GM18858 (cell line): ENCODE measurements at regions not wholly inside any gene's neighbourhood (a gene's known extent, or its start where the extent isn't known, plus 50 kb on each side); places are given as distances from the start of the nearest gene placed in this dataset.
"Not testable (repeated sequence)": the region's sequence is repeated elsewhere in the genome, so short reads cannot be mapped to it uniquely, and the experiment has no call there.

Experiments
- ATAC-seq: cut with Tn5 transposase; IDR thresholded peaks from one replicate; pipeline ENCODE4 v1.9.1; 2021; ENCODE audit not compliant: unreplicated experiment

- no peak for ATAC-seq
Measured at GRCh38 chr14:40413136-40413535, 980.9 kb upstream of the FBXO33 start.

- ATAC-seq, result no peak
Measured at GRCh38 chr14:40410708-40411107, 978.5 kb upstream of the FBXO33 start.

GRCh38 chr14:40402957-40403356, 970.7 kb upstream of the FBXO33 start:
- no peak for ATAC-seq

- ATAC-seq, result no peak
Measured at GRCh38 chr14:40398981-40399380, 966.7 kb upstream of the FBXO33 start.

- ATAC-seq, result no peak
Measured at GRCh38 chr14:40394634-40395340, 962.6 kb upstream of the FBXO33 start.

GRCh38 chr14:40393143-40393542, 960.9 kb upstream of the FBXO33 start:
- no peak for ATAC-seq

GRCh38 chr14:40386433-40386832, 954.2 kb upstream of the FBXO33 start:
- no peak for ATAC-seq

- no peak for ATAC-seq
Measured at GRCh38 chr14:40374221-40374620, 942.0 kb upstream of the FBXO33 start.

GRCh38 chr14:40371011-40371410, 938.8 kb upstream of the FBXO33 start:
- ATAC-seq, result no peak

GRCh38 chr14:40368314-40368713, 936.1 kb upstream of the FBXO33 start:
- ATAC-seq, result no peak

GRCh38 chr14:40367717-40368116, 935.5 kb upstream of the FBXO33 start:
- no peak for ATAC-seq

GRCh38 chr14:40365305-40365704, 933.1 kb upstream of the FBXO33 start:
- no peak for ATAC-seq

GRCh38 chr14:40362856-40363255, 930.6 kb upstream of the FBXO33 start:
- ATAC-seq, result no peak

GRCh38 chr14:40354754-40355153, 922.5 kb upstream of the FBXO33 start:
- no peak for ATAC-seq

- not testable (repeated sequence) for ATAC-seq
Measured at GRCh38 chr14:40348104-40348503, 915.9 kb upstream of the FBXO33 start.

- no peak for ATAC-seq
Measured at GRCh38 chr14:40347675-40348074, 915.4 kb upstream of the FBXO33 start.

- no peak for ATAC-seq
Measured at GRCh38 chr14:40346275-40346674, 914.0 kb upstream of the FBXO33 start.

- no peak for ATAC-seq
Measured at GRCh38 chr14:40345334-40345733, 913.1 kb upstream of the FBXO33 start.

GRCh38 chr14:40340708-40341107, 908.5 kb upstream of the FBXO33 start:
- ATAC-seq, result no peak

GRCh38 chr14:40336846-40337245, 904.6 kb upstream of the FBXO33 start:
- ATAC-seq, result no peak

GRCh38 chr14:40326519-40326918, 894.3 kb upstream of the FBXO33 start:
- not testable (repeated sequence) for ATAC-seq

GRCh38 chr14:40318211-40318719, 886.0 kb upstream of the FBXO33 start:
- no peak for ATAC-seq

GRCh38 chr14:40317690-40318089, 885.5 kb upstream of the FBXO33 start:
- no peak for ATAC-seq
